GM12872 (cell line): ENCODE measurements at regions not wholly inside any gene's neighbourhood (a gene's known extent, or its start where the extent isn't known, plus 50 kb on each side); places are given as distances from the start of the nearest gene placed in this dataset.

Source experiments
- CTCF ChIP-seq: IDR thresholded peaks from 3 replicates; pipeline ENCODE4 v1.5.1; 2011; ENCODE audit warnings: low read depth, mild to moderate bottlenecking, low read length, moderate library complexity; ENCODE audit not compliant: insufficient read depth

- TF ChIP-seq CTCF, result no peak
Observed at GRCh38 chr6:125679651-125680050, 69.8 kb upstream of the HEY2 start.

- no peak for TF ChIP-seq CTCF
Observed at GRCh38 chr6:125682939-125683338, 66.5 kb upstream of the HEY2 start.

GRCh38 chr6:125688138-125688537 is 61.3 kb upstream of the HEY2 start:
- no peak for TF ChIP-seq CTCF

DNA sequence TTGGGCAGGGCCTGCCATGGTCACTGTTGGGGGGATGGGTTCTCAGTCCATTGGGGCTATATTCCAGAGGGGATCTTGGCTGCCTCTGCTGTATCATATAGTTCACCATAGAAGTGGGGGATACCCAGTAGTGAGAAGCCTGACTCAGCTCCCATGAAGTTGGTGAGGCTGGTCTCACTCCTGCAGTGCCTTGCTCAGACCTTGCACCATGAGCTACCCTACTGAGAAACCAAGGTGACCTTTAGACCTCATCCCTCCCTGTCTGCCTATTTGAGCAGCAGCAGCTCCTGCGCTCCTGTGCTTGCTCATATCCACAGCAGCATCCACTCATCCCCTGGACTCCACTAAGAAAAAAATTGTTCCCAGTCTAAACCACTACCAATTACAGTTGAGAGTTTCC is 56.0 kb upstream of the HEY2 start:
- TF ChIP-seq CTCF, result no peak

GRCh38 chr6:125699591-125699990 is 49.8 kb upstream of the HEY2 start:
- no peak for TF ChIP-seq CTCF
